Activated CD4-positive, CD25-positive, alpha-beta regulatory T cell (primary cell): ENCODE measurements at regions not wholly inside any gene's neighbourhood (a gene's known extent, or its start where the extent isn't known, plus 50 kb on each side); places are given as distances from the start of the nearest gene placed in this dataset.
"Not testable (repeated sequence)": the region's sequence is repeated elsewhere in the genome, so short reads cannot be mapped to it uniquely, and the experiment has no call there.

Source experiments
- DNase-seq, 4 experiments: peaks; one replicate each; lab custom pipeline; 2025; lab: John Stamatoyannopoulos, UW

DNA sequence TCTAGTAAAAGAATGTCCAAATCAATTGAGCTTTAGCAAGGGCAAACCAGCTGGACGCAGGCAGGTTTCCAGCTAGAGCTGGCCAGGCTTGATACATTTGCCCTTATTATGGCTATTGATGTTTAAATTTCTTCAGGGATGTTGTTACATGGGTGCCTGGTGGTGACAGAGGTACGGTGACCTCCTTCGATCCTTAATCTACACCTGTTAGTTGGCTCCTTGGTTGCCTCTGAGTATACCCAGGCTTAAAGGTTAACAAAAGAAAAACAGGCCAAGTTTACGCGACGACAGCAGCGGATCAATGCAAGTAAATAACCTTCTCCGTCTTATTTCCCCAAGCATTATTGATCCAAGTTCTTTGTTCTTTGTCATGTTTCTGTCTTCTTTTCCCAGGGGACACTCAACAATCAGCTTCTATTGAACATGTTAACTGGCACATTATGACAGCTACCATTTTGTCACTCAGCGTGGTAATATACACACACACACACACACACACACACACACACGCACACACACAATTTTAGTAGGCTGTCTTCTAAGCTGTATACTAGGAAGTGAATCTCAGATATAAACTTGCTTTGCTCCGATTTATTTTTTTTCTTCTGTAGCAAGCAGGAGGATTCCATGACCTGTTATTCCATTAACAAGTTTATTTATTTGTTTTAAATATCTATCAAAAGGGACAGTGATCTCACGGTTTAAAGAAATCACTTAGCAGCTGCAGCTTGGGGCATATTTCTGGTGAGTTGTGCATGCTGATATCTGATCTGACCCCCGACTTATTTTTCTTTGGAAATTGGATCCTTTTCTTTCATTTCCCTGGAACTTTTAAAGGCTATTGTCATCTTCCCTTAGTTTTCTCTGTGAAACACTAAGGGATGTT lies 844.7 kb downstream of the MCTP2 start:
- no peak for DNase-seq

DNA sequence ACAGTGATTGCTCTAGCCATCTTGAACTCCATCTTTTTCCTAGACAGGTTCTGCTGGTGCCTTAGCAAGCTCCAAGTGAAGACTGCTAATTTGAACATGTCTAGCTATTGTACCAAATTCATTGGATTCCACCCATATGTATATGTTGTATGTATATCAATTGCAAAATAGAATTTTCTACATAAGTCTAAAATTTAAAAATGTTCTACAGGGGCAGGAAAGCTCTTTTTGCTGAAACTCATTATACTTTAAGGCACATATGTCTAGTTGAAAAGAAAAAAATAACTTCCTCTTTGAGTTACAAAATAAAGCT lies 845.3 kb downstream of the MCTP2 start:
- DNase-seq = no peak

DNA sequence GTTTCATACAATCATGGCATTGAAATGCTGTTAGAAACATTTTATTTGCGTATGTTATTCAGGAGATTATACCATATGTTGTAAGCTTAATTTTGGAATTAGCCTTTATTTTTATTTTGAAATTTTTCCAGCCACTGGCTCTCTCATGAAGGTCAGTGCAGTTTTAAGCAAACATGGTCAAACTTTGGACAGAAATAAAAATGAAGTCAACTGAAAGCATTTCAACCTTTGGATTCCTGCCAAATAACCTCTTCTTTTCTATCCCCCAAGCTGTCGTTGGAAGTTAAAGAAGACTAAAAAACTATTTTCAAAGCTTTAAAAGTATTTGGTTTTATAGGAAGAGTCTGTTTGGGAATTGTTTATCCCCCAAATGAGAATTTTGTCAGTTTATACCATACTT lies 846.6 kb downstream of the MCTP2 start:
- DNase-seq = no peak

DNA sequence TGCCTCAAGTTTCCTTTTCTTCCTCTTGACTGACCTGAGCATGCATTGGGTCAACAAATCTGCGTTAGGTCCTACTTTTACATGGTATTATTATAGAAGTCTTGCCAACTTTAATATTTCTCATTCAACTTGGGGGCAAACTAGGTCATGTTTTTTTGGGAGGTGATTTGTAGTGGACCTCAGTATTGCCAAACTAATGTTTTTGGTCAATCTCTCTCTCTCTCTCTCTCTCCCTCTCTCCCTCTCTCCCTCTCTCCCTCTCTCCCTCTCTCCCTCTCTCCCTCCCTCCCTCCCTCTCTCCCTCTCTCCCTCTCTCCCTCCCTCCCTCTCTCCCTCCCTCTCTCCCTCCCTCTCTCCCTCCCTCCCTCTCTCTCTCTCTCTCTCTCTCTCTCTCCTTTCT lies 848.9 kb downstream of the MCTP2 start:
- DNase-seq = not testable (repeated sequence)

DNA sequence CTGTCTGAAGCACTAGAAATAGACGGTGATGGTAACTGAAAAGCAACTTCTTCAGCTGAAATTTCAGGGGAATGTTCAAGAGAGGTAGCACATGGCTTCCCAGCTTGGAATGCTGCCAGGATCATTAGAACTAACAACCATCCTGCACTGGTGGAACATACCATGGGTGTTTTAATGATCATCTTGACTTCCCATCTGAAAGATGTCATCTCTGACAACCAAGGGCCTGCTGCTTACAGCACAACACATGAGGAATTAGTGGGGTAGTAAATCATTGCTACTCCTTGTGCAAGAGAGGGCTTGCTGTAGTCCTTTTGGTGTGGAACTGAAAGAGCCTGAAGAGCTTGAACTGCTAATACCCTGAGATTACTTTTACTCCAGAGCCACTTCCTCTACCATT lies 853.7 kb downstream of the MCTP2 start:
- DNase-seq = no peak

DNA sequence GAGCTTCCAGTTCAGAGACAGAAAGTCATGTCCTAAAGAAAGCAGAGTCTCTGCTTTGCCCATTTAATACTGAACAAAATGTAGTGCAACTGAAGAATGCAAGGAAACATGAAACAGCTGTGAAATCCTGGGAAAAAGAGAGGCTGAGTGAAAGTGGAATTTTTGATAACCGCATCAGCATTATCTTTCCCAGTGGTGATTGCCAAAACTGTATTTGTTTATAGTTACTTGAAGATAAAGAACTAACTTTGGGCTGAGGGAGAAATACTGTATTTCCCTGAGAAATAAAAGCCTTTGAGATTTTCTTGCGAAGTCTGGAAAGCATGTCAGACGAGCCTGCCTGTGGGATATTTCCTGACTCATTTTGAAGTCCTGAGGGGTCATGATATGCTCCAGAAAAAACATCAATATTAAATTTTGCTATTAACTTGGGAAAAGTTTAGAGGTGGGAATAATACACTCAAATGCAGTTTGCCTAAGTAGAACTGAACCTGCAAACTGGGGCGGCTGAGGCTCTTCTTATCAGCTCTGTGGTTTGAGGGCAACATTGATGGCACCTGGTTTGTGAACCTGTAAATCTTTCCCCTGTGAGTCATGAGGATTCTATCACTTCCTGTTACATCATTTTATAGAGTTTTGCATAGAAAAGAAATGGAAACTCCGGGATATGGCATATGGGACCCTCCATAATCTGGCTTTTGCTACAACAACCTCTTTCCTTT lies 855.3 kb downstream of the MCTP2 start:
- no peak for DNase-seq

DNA sequence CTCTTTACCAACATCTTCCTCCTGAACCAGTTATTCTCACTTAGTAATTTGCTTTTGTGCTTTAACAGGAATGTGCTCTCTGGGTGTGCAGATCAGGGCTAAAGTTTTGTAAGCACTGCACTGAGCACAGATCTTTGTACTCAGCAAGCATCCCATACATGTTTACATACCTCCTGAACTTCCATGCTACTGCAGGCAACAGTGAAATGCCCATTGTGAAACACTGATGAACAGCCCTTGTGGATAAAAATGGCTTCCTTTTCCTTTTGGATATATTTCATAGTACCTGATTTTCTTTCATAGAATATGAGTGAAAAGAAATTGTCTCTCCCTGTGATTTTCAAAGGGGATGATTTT lies 855.9 kb downstream of the MCTP2 start:
- no peak for DNase-seq

DNA sequence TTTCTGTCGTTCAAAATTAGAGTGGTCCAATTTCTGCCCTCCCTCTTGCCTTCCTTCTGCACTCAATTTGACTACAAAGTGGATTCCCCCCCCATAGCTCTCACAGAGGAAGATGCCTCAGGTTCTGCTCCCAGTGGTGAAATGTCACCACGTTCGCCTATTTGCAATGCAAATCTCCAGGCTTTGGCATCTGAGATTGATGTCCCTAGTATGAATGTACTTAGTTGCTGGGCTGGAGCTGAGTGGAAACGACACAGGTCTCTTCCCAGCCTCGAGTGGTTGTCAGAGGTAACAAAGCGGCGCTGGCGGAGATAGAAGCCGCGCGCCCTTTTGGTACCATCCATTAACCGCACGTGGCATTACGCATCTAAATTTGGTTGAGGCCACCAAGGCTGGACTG lies 860.1 kb downstream of the MCTP2 start:
- DNase-seq = no peak

DNA sequence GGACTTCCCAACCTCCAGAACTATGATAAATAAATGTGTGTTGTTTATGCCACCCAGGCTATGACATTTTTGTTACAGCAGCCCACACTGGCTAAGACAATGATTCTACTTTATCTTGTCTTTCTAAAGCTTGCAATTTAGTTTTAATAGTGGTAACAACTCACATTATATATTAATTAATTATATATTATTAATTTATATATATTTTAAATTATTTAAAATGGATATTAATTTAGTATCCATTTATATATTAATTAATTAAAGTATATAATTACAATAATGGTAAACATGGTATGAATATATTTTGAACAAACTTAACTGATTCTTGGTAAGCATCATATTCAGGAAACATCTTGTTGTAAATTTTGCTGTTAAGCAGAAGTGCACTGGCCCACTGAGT lies 863.9 kb downstream of the MCTP2 start:
- DNase-seq = no peak

DNA sequence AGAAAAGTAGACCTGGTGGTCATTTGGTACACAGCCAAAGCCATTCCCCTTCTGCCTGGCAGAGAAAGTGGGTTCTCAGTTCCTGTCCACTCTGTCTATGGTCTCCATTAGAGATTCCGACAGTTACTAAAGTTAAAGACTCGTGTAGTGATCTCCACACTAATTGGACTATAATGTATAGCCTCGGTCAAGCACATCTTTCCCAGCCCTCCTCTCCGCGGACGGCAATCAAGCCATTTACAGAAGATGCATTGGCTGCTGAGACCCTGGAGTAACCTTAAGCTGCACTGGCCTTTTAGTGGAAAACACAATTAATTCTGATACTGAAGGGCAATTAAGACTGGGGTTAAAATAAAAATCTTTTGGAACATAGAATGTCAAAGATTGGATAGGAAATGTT lies 865.3 kb downstream of the MCTP2 start:
- no peak for DNase-seq

DNA sequence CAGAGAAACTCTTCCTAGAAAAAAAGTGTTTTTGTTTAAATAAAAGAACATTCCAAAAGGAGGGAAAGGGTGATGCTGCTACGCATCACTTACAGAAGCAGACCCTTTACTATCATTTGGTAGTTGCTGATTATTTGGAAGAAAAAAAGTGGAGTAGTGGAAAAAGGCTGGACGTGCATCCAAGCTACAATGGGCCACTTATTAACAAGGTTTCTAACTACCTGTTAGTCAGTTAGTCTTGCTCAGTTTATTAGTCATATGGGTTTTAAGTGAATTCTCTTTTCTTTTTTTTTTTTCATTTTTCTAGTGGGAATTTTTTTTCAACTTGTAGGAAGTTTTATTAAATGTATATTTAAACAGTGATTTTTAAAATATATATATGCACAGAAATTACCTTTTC lies 866.0 kb downstream of the MCTP2 start:
- DNase-seq = no peak

DNA sequence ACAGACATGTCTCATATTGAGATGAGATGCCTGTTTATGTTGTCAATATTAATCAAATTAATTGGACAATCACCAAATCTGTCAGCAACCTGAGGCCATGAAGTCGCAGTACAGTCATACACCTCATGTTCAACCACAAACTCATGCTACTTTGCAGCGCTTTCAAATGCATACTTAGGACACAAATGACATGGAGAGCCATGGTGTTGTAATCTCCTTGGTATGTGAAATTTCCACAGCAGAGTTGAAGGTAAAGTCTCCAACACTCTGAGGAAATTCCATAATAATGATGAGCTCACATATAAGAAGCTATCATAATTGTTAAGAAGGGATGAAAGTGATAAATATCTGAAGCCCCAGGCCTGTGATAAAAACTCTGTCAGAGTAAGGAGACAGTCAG lies 873.9 kb downstream of the MCTP2 start:
- no peak for DNase-seq

DNA sequence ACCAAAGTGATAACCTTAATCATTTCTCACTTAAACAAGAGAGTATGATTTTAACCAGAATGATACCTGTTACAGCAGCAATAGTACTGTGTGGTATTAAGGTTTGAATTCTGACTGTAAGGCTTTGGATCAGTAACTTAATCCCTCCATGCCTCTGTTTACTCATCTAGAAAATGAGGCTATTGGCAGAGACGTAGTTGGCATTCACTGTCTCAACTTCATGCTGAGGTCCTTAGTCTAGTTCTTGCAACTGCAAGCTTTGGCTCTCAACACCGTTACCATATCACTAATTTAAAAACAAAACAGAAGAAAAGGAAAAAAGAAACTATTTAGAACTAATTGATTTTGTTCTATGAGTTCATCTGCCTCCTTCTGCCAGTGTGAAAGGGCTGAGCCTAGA lies 875.4 kb downstream of the MCTP2 start:
- no peak for DNase-seq

DNA sequence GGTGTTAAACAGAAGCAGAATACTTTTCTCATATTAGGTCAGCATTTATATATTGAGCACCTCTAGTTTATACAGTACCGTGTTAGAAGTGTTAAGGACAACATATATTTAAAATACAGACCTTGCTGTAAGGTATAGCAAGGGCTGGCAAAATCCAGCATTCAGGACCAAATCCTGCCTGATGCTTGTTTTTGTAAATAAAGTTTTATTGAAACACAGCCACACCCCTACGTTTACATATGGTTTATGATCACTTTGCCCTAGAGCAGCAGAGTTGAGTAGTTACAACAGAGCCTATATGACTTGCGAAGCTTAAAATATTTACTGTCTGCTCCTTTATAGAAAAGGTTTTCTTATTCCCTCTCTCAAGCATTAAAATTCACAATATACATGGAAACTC lies 877.3 kb downstream of the MCTP2 start:
- no peak for DNase-seq

DNA sequence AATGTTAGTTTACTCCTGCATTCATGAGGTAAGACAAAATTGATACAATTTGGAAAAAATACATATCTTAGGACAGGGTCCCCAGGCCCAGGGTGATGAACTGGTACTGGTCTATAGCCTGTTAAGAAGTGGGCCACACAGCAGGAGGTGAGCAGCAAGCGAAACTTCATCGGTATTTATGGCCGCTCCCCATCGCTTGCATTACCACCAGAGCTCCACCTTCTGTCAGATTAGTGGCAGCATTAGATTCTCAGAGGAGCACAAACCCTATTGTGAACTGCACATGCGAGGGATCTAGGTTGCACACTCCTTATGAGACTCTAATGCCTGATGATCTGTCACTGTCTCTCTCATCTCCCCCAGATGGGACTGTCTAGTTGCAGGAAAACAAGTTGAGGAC lies 880.6 kb downstream of the MCTP2 start:
- DNase-seq = no peak

DNA sequence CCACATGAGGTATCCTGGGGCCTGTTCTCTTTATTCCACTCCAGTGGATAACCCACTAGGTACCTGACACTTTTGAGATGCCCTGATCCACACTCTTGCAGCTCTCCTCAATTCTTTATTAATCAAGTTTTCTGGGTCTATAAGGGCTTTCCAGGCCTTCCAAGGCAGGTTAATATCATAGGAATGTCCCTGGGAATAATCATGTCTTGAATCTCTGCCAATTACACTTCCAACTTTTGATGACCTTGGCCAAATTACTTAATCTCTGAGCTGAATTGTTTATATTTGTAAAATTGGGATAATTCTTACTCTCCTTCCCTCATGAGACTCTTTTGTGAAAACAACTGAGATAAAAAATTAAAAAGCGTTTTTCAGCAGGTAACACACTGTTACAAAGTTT lies 881.7 kb downstream of the MCTP2 start:
- DNase-seq = no peak

DNA sequence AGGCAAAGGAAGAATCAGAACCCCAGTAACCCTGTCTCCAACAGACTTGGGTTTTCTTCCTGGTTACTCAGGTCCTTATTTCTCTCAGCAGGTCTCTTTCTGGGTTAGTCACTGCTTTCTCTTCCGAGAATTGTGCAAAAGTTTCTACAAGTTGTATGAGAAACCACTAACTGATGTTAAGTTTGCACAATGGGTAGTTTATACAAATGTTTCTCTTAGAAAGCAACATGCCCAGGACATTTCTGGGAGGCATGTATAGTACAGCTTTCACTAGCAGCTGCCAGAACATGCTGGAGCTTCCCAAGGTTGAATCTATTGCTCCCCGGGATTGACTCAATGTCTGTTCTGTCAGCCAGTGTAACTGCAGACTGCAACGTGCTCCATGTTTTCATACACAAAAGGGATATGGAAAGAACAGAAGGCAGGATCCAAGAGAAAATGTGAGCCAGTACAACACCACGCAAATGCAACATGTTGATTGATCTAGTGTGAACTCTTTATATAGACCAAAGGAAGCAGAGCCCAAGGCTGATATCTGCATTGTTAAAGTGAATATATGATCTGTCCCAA lies 887.8 kb downstream of the MCTP2 start:
- no peak for DNase-seq

DNA sequence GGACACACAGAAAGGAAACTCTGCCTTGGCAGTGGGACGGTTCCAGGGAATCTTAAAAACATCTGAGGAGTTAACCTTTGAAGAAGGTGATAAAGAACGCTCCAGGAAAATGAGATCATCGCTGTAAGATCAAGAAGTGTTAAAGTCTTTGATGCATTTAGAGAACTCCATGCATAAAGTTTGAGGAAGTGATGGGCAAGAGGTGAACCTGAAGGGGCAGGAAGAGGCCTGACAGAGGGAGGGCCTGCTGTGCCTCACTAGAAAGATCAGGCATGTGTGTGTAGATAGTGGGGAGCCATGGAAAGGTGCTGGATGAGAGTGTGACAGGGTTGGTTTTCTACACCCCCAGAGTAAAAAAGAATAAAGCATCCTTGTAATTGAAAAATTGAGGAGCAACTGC lies 889.2 kb downstream of the MCTP2 start:
- no peak for DNase-seq

DNA sequence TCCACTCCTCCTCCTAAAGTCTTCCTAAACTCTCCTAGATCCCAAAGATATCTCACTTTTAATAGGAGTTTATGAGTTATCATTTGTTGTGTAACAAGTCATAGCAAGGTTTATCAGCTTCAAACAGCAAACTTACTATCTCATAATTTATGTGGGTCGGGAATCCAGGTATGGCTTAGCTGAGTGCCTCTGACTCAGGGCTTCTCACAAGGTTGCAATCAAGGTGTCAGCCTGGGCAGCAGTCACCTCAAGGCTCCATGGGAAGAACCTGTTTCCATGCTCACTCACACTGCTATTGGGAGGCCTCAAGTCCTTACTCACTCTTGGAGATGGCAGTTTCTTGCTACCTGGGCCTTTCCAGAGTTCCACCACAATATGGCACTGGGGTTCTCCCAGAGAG lies 889.8 kb downstream of the MCTP2 start:
- DNase-seq = no peak

DNA sequence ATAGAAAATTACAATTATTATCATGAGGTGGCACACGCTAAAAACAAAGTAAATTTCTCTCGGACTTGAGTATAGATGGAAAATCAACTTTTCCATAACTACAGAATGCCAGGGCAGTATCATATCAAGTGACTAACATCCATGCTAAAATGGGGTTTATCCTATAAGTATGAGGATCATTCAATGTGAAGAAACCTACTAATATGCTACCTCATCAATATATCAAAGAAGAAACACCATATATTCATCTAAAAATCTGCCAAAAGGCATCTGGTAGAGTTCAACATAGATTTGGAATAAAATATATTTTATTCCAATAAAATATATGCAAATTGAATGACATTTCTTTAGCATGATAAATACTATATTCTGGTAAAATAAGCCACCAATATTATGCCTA lies 894.4 kb downstream of the MCTP2 start:
- DNase-seq = no peak

DNA sequence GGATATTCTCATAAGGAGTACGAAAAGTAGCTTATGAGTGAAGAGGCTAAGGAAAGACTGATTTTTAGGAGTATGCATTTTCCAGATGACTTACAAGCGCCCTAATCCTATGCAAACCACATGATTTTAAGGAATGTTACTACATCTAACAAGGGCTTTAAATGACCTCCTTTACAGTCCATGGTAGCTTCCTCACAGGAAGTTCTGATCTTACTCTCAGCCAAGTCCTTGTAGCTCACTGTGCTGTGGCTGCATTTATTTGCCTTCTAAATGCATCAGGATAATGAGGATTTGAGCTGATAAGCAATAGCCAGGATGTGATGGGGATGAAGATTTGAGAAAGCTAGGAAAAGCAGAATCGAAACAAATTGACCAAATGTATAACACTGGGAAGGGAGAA lies 896.0 kb downstream of the MCTP2 start:
- no peak for DNase-seq

DNA sequence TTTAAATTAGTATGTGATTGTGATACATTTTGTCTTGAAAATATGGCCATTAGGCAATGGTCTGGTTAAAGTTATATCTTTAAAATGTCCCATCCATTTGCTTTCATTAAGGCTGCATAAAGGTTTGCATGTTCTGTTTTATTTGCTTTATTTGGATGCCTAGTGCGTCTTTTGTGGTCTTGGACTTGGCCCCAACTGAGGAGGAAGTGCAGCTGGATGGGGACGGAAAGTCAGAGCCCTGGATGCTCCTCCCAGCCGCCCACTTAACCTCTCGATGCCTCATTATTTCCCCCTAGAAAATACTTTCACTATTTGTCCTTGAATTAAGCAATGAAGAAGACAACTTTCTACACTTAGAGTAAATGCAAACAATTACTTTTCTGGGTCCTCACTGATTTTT lies 898.2 kb downstream of the MCTP2 start:
- no peak for DNase-seq

DNA sequence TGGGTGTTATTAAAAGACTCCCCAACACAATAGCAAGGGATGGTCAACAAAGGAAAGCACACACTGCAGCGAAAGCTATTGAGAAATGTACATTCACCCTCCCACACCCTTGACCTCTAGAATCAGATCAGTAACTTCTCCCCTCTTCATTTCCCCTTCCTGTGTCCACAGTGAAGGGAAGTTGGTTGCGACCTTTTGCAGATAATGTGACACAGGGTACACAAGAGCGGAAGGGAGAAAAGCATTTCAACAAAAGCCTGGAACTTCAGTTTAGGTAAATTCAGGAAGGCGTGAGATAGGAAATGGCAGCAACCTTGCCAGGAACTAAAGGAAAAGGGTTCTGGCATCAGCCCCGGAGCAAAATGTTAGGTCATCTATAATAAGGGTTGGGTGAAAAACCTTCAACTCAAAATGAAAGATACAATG lies 899.8 kb downstream of the MCTP2 start:
- no peak for DNase-seq

DNA sequence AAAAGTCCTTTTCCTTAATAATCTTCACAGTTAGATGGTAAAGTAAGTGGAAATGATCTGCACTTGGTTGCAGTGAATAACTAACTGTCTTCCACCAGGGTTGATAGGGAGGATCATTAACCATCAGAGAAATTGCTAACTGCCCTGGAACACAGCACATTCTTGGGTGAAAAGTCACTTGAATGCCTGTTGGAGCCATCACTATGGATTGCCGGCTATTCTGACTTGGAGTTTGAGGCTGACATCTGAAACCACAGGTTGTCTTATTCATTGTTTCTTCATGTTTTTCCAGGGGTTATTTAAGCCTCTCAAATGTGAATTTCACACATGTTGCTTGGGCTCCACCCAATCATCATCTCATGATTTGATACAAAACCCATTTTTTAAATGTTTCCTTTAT lies 901.4 kb downstream of the MCTP2 start:
- no peak for DNase-seq
